ENCODE measurements at regions not wholly inside any gene's neighbourhood (a gene's known extent, or its start where the extent isn't known, plus 50 kb on each side); places are given as distances from the start of the nearest gene placed in this dataset.
"Not testable (repeated sequence)": the region's sequence is repeated elsewhere in the genome, so short reads cannot be mapped to it uniquely, and the experiment has no call there.

- H3K56ac ChIP-seq (replicated peaks; ENCODE audit: insufficient read length, low read depth, low read length); FAIRE-seq; H3K4me2 ChIP-seq (ENCODE audit: insufficient read depth in 1 of 2, low read depth in 2 of 2, low read length in 2 of 2); H3K4ac ChIP-seq (replicated peaks; ENCODE audit: insufficient read length, low read depth, low read length); H2AK5ac ChIP-seq (ENCODE audit: low read depth, low read length); H2BK15ac ChIP-seq (ENCODE audit: low read length); H2BK20ac ChIP-seq (ENCODE audit: low read length); H3K79me2 ChIP-seq (ENCODE audit: control insufficient read depth in 1 of 2, insufficient read depth in 2 of 2, low read length in 2 of 2); DNase-seq (ENCODE audit: low read depth in 1 of 2, low spot score in 2 of 2); H2AFZ ChIP-seq (ENCODE audit: low read length); H3K79me1 ChIP-seq (ENCODE audit: low read depth, low read length); H3K36me3 ChIP-seq (ENCODE audit: control insufficient read depth in 2 of 4, insufficient read depth in 4 of 4, low read length in 3 of 4); H2BK5ac ChIP-seq (ENCODE audit: low read depth, low read length); H3K4me3 ChIP-seq (ENCODE audit: extremely low read depth in 1 of 4, insufficient read depth in 2 of 4, low read depth in 3 of 4, low read length in 4 of 4); H3K27ac ChIP-seq (ENCODE audit: low read depth, low read length); H3K4me1 ChIP-seq (replicated peaks in 1 of 4; ENCODE audit: control insufficient read depth in 3 of 4, insufficient read depth in 4 of 4, low read length in 3 of 4); H4K8ac ChIP-seq (ENCODE audit: extremely low read depth, insufficient read depth, low read length); H4K91ac ChIP-seq (replicated peaks; ENCODE audit: insufficient read length, low read length); H3K14ac ChIP-seq (ENCODE audit: insufficient read length); H2BK120ac ChIP-seq (replicated peaks; ENCODE audit: low read depth, low read length); H4K5ac ChIP-seq (ENCODE audit: insufficient read length, low read depth, low read length); H3K23ac ChIP-seq (ENCODE audit: insufficient read length); H4K20me1 ChIP-seq (replicated peaks in 1 of 2; ENCODE audit: control insufficient read depth in 1 of 2, insufficient read depth in 2 of 2, low read length in 2 of 2); H2BK12ac ChIP-seq (ENCODE audit: low read depth, low read length); H3K9ac ChIP-seq (replicated peaks in 1 of 4; ENCODE audit: extremely low read depth in 1 of 4, low read depth in 3 of 4, low read length in 3 of 4); H3K18ac ChIP-seq (ENCODE audit: extremely low read depth, low read length); CTCF ChIA-PET (ENCODE audit: partially characterized antibody); H3K27me3 ChIP-seq (replicated peaks in 1 of 4; ENCODE audit: control insufficient read depth in 3 of 4, extremely low read depth in 1 of 4, insufficient read depth in 3 of 4, low read length in 3 of 4): not testable (repeated sequence)
- WGBS, 2 experiments (ENCODE audit: extremely low coverage in 1 of 2, insufficient coverage in 1 of 2, insufficient read length in 1 of 2, insufficient replicate concordance in 2 of 2, low coverage in 1 of 2, low lambda C conversion rate in 2 of 2, missing lambda C conversion rate in 1 of 2): 96% methylated on average over 17 of the region's 21 CpGs; no CpG with 5 or more reads in 1 of the 2 experiments
- Histone ChIP-seq H3K23me2 (ENCODE audit: low read depth, low read length) (peaks cover 11% of the 10 kb centered on the region; the same call in 1 of the 2 replicates), H3K9me3 (ENCODE audit: insufficient read depth in 2 of 2, low read depth in 1 of 2, low read length in 1 of 2) (peaks cover 15 to 23% of the 10 kb centered on the region in 2 experiments; a peak in 3 of 4 replicates)
- POLR2A ChIA-PET (ENCODE audit: partially characterized antibody): interaction anchor here (0.9 kb wide), 1 partner anchor 27 kb away, joined by 4 read pairs; no protein-coding TSS in a partner anchor
These were observed 107.2 kb upstream of the ZNF469 start for GRCh38 chr16:88275336-88276122.

Data from H1 (cell line).